Mesendoderm (in vitro differentiated cells): ENCODE measurements at regions not wholly inside any gene's neighbourhood (a gene's known extent, or its start where the extent isn't known, plus 50 kb on each side); places are given as distances from the start of the nearest gene placed in this dataset.

Experiments
- DNase-seq: peaks from one replicate; pipeline ENCODE4 v3.0.0; 2013
- H2AK5ac ChIP-seq: 2 replicates; pipeline ENCODE4 v1.6.1; 2013; ENCODE audit warnings: low read length, inconsistent platforms
- H2BK120ac ChIP-seq: 2 replicates; pipeline ENCODE4 v1.6.1; 2013; ENCODE audit warnings: low read depth, mild to moderate bottlenecking, low read length, moderate library complexity, mixed read lengths
- H2BK15ac ChIP-seq: replicated peaks from 2 replicates; pipeline ENCODE4 v1.6.1; 2013; ENCODE audit warnings: low read depth, mild to moderate bottlenecking, moderate library complexity
- H2BK5ac ChIP-seq: 2 replicates; pipeline ENCODE4 v1.6.1; 2013; ENCODE audit warnings: low read length, inconsistent platforms
- H3K18ac ChIP-seq: 2 replicates; pipeline ENCODE4 v1.6.1; 2013; ENCODE audit warnings: mild to moderate bottlenecking, low read length, mixed read lengths
- H3K23ac ChIP-seq: one replicate; pipeline ENCODE4 v1.6.1; 2013; ENCODE audit warnings: low read length
- H3K27ac ChIP-seq: 2 replicates; pipeline ENCODE4 v1.5.1; 2013; ENCODE audit warnings: low read depth, mild to moderate bottlenecking, inconsistent platforms, low read length, moderate library complexity
- H3K27me3 ChIP-seq: 2 replicates; pipeline ENCODE4 v1.6.1; 2013; ENCODE audit warnings: low read length, control low read depth, mild to moderate bottlenecking, inconsistent platforms; ENCODE audit not compliant: insufficient read depth, poor library complexity
- H3K36me3 ChIP-seq: 2 replicates; pipeline ENCODE4 v1.6.1; 2013; ENCODE audit warnings: low read length, inconsistent platforms; ENCODE audit not compliant: control insufficient read depth, insufficient read depth
- H3K4ac ChIP-seq: one replicate; pipeline ENCODE4 v1.6.1; 2013; ENCODE audit warnings: low read depth, mild to moderate bottlenecking, low read length, moderate library complexity
- H3K4me1 ChIP-seq: 2 replicates; pipeline ENCODE4 v1.6.1; 2013; ENCODE audit warnings: low read depth, low read length, inconsistent platforms; ENCODE audit not compliant: control insufficient read depth
- H3K4me2 ChIP-seq: 2 replicates; pipeline ENCODE4 v1.6.1; 2013; ENCODE audit warnings: low read length
- H3K4me3 ChIP-seq: 2 replicates; pipeline ENCODE4 v1.5.1; 2013; ENCODE audit warnings: mild to moderate bottlenecking, low read length
- H3K56ac ChIP-seq: one replicate; pipeline ENCODE4 v1.6.1; 2013; ENCODE audit warnings: low read length
- H3K79me1 ChIP-seq: 2 replicates; pipeline ENCODE4 v1.6.1; 2013; ENCODE audit warnings: low read length, inconsistent platforms
- H3K79me2 ChIP-seq: 2 replicates; pipeline ENCODE4 v1.6.1; 2013; ENCODE audit warnings: mild to moderate bottlenecking, low read length; ENCODE audit not compliant: control insufficient read depth, insufficient read depth
- H3K9ac ChIP-seq: 2 replicates; pipeline ENCODE4 v1.6.1; 2013; ENCODE audit warnings: low read length, inconsistent platforms
- H4K5ac ChIP-seq: one replicate; pipeline ENCODE4 v1.6.1; 2013; ENCODE audit warnings: low read length
- H4K8ac ChIP-seq: one replicate; pipeline ENCODE4 v1.6.1; 2013; ENCODE audit warnings: low read depth, mild to moderate bottlenecking, control low read depth, low read length, moderate library complexity
- WGBS: extraction: QIAGEN DNeasy Blood & Tissue Kit; methylation state at CpG from one replicate; pipeline ENCODE4 v1.1.7; 2013; ENCODE audit warnings: low lambda C conversion rate, missing lambda C conversion rate; ENCODE audit not compliant: insufficient coverage; ENCODE audit errors: extremely low coverage; 5-methylcytosine and 5-hydroxymethylcytosine counted together

DNA sequence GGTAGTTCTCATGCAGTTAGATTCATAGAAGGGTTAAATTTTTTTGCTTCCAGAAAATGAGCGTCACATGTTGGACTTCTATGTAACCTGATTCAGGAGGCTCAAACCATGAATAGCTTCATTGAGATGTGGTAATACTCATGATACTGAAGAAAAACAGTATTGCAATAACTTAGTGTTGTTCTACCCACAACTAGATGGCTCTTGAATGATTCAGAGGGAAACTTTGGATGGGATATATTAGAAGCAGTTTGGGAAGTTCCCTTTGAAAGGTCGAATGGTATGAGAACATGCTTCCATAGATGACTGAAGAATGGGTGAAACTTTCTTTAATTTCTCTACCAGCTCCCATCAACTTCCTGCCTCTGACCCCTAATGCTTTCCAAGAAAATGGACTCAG is 211.7 kb upstream of the PTGFR start:
- Histone ChIP-seq H3K4ac (no peak overlapping the region), H3K56ac (no peak overlapping the region), H4K8ac (no peak overlapping the region), H3K4me1 (no peaks in the 10 kb centered on the region), H3K4me2 (no peak overlapping the region), H3K18ac (no peak overlapping the region), H3K23ac (no peak overlapping the region), H3K9ac (no peak overlapping the region), H2BK5ac (no peak overlapping the region), H3K79me1 (no peaks in the 10 kb centered on the region), H2BK120ac (no peak overlapping the region), H2BK15ac (no peak overlapping the region), H3K36me3 (no peaks in the 10 kb centered on the region), H3K79me2 (no peaks in the 10 kb centered on the region), H2AK5ac (no peak overlapping the region), H3K27me3 (no peaks in the 10 kb centered on the region), H4K5ac (no peak overlapping the region), H3K27ac (no peak overlapping the region), H3K4me3 (no peak overlapping the region)
- no CpG with 5 or more reads among the region's 2 CpGs for WGBS
- no peak for DNase-seq

DNA sequence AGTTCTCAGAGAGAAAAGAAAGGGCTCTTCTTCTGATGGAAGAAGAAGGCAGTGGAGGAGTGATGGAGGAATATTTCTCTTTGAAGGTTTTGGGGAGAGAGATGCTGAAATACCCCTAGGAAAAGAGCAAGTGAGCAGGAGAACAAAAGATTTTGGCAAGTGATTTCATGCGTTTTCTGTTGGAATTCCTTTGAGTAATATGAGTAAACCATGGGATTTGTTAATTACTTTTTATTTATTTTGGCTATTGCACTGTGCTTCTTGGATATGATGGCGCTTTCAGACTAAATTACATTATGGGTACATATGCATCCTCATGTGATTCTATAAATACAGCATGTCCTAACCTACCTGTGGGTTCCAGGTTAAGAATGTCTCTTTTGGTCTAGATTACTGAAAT is 210.1 kb upstream of the PTGFR start:
- no peak overlapping the region for H2BK5ac ChIP-seq
- H2BK15ac ChIP-seq: no peak overlapping the region
- no peak overlapping the region for H4K5ac ChIP-seq
- no peaks in the 10 kb centered on the region for H3K4me1 ChIP-seq
- WGBS: no CpG with 5 or more reads among the region's 2 CpGs
- DNase-seq: no peak
- no peaks in the 10 kb centered on the region for H3K79me2 ChIP-seq
- no peaks in the 10 kb centered on the region for H3K27me3 ChIP-seq
- no peak overlapping the region for H3K4me3 ChIP-seq
- H2AK5ac ChIP-seq: no peak overlapping the region
- H4K8ac ChIP-seq: no peak overlapping the region
- H3K36me3 ChIP-seq: no peaks in the 10 kb centered on the region
- H3K4me2 ChIP-seq: no peak overlapping the region
- no peak overlapping the region for H3K23ac ChIP-seq
- no peak overlapping the region for H3K27ac ChIP-seq
- H3K18ac ChIP-seq: no peak overlapping the region
- no peaks in the 10 kb centered on the region for H3K79me1 ChIP-seq
- no peak overlapping the region for H3K9ac ChIP-seq
- H3K56ac ChIP-seq: no peak overlapping the region
- H2BK120ac ChIP-seq: no peak overlapping the region
- no peak overlapping the region for H3K4ac ChIP-seq

- Histone ChIP-seq H3K4me3 (no peak overlapping the region), H3K27me3 (no peaks in the 10 kb centered on the region), H3K9ac (no peak overlapping the region), H3K56ac (no peak overlapping the region), H2BK120ac (no peak overlapping the region), H3K79me2 (no peaks in the 10 kb centered on the region), H3K23ac (no peak overlapping the region), H3K4me1 (no peaks in the 10 kb centered on the region), H4K8ac (no peak overlapping the region), H3K18ac (no peak overlapping the region), H3K4me2 (no peak overlapping the region), H2BK5ac (no peak overlapping the region), H3K4ac (no peak overlapping the region), H4K5ac (no peak overlapping the region), H2AK5ac (no peak overlapping the region), H3K36me3 (no peaks in the 10 kb centered on the region), H3K79me1 (no peaks in the 10 kb centered on the region), H2BK15ac (no peak overlapping the region), H3K27ac (no peak overlapping the region)
- WGBS: no CpG with 5 or more reads among the region's 1 CpG
- DNase-seq: no peak
These were observed 209.2 kb upstream of the PTGFR start for GRCh38 chr1:78281580-78281979.

- Histone ChIP-seq H3K27me3 (no peaks in the 10 kb centered on the region), H3K36me3 (no peaks in the 10 kb centered on the region), H3K4me2 (no peak overlapping the region), H4K5ac (no peak overlapping the region), H3K79me1 (no peaks in the 10 kb centered on the region), H3K56ac (no peak overlapping the region), H2BK5ac (no peak overlapping the region), H4K8ac (no peak overlapping the region), H3K4me1 (no peaks in the 10 kb centered on the region), H3K4ac (no peak overlapping the region), H2AK5ac (no peak overlapping the region), H3K9ac (no peak overlapping the region), H3K79me2 (no peaks in the 10 kb centered on the region), H2BK15ac (no peak overlapping the region), H2BK120ac (no peak overlapping the region), H3K4me3 (no peak overlapping the region), H3K23ac (no peak overlapping the region), H3K27ac (no peak overlapping the region), H3K18ac (no peak overlapping the region)
- no CpG with 5 or more reads among the region's 2 CpGs for WGBS
- DNase-seq: no peak
These were observed 207.1 kb upstream of the PTGFR start for GRCh38 chr1:78283691-78284090.

GRCh38 chr1:78284354-78284753 is 206.4 kb upstream of the PTGFR start:
- DNase-seq: no peak
- WGBS: no CpG with 5 or more reads among the region's 1 CpG
- Histone ChIP-seq H3K79me2 (no peaks in the 10 kb centered on the region), H3K23ac (no peak overlapping the region), H3K18ac (no peak overlapping the region), H2AK5ac (no peak overlapping the region), H3K27ac (no peak overlapping the region), H2BK120ac (no peak overlapping the region), H3K4ac (no peak overlapping the region), H3K27me3 (no peaks in the 10 kb centered on the region), H3K36me3 (no peaks in the 10 kb centered on the region), H3K4me3 (no peak overlapping the region), H4K5ac (no peak overlapping the region), H2BK5ac (no peak overlapping the region), H2BK15ac (no peak overlapping the region), H3K4me2 (no peak overlapping the region), H3K56ac (no peak overlapping the region), H3K79me1 (no peaks in the 10 kb centered on the region), H3K4me1 (no peaks in the 10 kb centered on the region), H3K9ac (no peak overlapping the region), H4K8ac (no peak overlapping the region)

GRCh38 chr1:78286686-78287085 is 204.1 kb upstream of the PTGFR start:
- no peak overlapping the region for H2BK15ac ChIP-seq
- H2BK5ac ChIP-seq: no peak overlapping the region
- H3K27me3 ChIP-seq: no peaks in the 10 kb centered on the region
- H3K79me1 ChIP-seq: no peaks in the 10 kb centered on the region
- no peak overlapping the region for H3K23ac ChIP-seq
- H3K4me2 ChIP-seq: no peak overlapping the region
- H4K8ac ChIP-seq: no peak overlapping the region
- no peaks in the 10 kb centered on the region for H3K36me3 ChIP-seq
- H3K56ac ChIP-seq: no peak overlapping the region
- no peak overlapping the region for H3K4ac ChIP-seq
- no peak overlapping the region for H2AK5ac ChIP-seq
- no peaks in the 10 kb centered on the region for H3K79me2 ChIP-seq
- no peak for DNase-seq
- no peak overlapping the region for H3K27ac ChIP-seq
- no peak overlapping the region for H2BK120ac ChIP-seq
- H3K18ac ChIP-seq: no peak overlapping the region
- H3K9ac ChIP-seq: no peak overlapping the region
- no CpG with 5 or more reads among the region's 3 CpGs for WGBS
- no peak overlapping the region for H4K5ac ChIP-seq
- H3K4me1 ChIP-seq: no peaks in the 10 kb centered on the region
- H3K4me3 ChIP-seq: no peak overlapping the region
